Esophagus muscularis mucosa (tissue), 4 donors: ENCODE measurements at regions not wholly inside any gene's neighbourhood (a gene's known extent, or its start where the extent isn't known, plus 50 kb on each side); places are given as distances from the start of the nearest gene placed in this dataset.

Source experiments
- DNase-seq: peaks from one replicate; pipeline ENCODE4 v3.0.0-alpha.2; 2017; ENCODE audit errors: extremely low spot score
- H3K27ac ChIP-seq, 4 donors: fragments of 200-600 bp; sonication (generic); replicated peaks in 1 of 4; 1 replicate in 3 of 4; 2 replicates in 1 of 4; pipeline ENCODE4 v1.5.1; 2016 to 2019; ENCODE audit warnings: mild to moderate bottlenecking in 1 of 4
- H3K27me3 ChIP-seq, 4 donors: fragments of 200-600 bp; sonication (generic); one replicate each; pipeline versions ENCODE4 v1.5.1 to v1.6.0; 2016 to 2019
- H3K36me3 ChIP-seq, 4 donors: fragments of 200-600 bp; sonication (generic); one replicate each; pipeline ENCODE4 v1.5.1; 2016 to 2019
- H3K4me1 ChIP-seq, 4 donors: fragments of 200-600 bp; sonication (generic); one replicate each; pipeline ENCODE4 v1.5.1; 2016 to 2019
- H3K4me3 ChIP-seq, 4 donors: fragments of 200-600 bp; sonication (generic); 1 replicate in 2 of 4; 2 replicates in 2 of 4; pipeline ENCODE4 v1.5.1; 2016 to 2019; ENCODE audit warnings: mild to moderate bottlenecking in 4 of 4, moderate library complexity in 1 of 4
- H3K9me3 ChIP-seq, 4 donors: fragments of 200-600 bp; sonication (generic); 1 replicate in 3 of 4; 2 replicates in 1 of 4; pipeline ENCODE4 v1.5.1; 2016 to 2019
- EP300 ChIP-seq: sonication (generic); formaldehyde crosslinking; IDR thresholded peaks from one replicate; pipeline ENCODE4 v1.6.1; 2017; ENCODE audit warnings: antibody characterized with exemption
- POLR2A ChIP-seq: fragments of 450-650 bp; IDR thresholded peaks from one replicate; pipeline ENCODE4 v1.6.1; 2017; ENCODE audit warnings: antibody characterized with exemption, moderate library complexity, mild to moderate bottlenecking, low read depth
- POLR2AphosphoS5 ChIP-seq, 2 donors: sonication (generic); formaldehyde crosslinking; IDR thresholded peaks; one replicate each; pipeline ENCODE4 v1.6.1; 2017; ENCODE audit warnings: antibody characterized with exemption in 2 of 2
- WGBS: methylation state at CpG from one replicate; pipeline ENCODE4 v1.1.5; 2018; 5-methylcytosine and 5-hydroxymethylcytosine counted together
- intact Hi-C: fragments of 100-400 bp; cut with DNase I; formaldehyde crosslinking; loops from one replicate; pipeline ENCODE4 v1.15.1; 2023
- TF ChIP-seq, protein P1 (sequence below), 3 experiments: fragments of 200-600 bp in 2 of 3; fragments of 450-650 bp in 1 of 3; sonication (generic) in 2 of 3; IDR thresholded peaks; one replicate each; pipeline ENCODE4 v1.5.1; 2017 to 2019; ENCODE audit warnings: antibody characterized with exemption in 3 of 3, mild to moderate bottlenecking in 2 of 3, moderate library complexity in 1 of 3

DNA sequence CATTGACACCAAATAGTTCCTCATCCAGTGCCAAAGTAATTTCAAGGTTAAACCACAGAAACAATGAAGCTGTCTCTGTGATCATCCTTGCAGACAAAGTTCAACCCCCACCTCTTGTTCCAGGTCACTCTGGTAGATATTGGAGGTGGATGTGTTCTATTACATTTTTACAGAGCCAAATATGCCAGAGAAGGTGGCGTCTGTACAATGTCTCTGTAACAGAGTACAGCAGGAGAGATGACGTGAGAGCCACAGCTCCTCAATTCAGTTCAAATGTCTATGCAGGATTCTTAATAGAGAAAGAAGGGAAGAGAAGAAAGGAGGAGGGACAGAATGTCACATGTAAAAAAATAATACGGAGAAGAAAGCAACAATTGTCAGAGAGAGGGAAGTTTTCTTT is 268.3 kb upstream of the OR4E1 start:
- DNase-seq: no peak
- H3K27me3 ChIP-seq: no peaks in the 10 kb centered on the region
- TF ChIP-seq EP300: no peak
- TF ChIP-seq POLR2AphosphoS5 (IDR thresholded peaks at IDR 0.05): no peak
- TF ChIP-seq, protein P1, sequence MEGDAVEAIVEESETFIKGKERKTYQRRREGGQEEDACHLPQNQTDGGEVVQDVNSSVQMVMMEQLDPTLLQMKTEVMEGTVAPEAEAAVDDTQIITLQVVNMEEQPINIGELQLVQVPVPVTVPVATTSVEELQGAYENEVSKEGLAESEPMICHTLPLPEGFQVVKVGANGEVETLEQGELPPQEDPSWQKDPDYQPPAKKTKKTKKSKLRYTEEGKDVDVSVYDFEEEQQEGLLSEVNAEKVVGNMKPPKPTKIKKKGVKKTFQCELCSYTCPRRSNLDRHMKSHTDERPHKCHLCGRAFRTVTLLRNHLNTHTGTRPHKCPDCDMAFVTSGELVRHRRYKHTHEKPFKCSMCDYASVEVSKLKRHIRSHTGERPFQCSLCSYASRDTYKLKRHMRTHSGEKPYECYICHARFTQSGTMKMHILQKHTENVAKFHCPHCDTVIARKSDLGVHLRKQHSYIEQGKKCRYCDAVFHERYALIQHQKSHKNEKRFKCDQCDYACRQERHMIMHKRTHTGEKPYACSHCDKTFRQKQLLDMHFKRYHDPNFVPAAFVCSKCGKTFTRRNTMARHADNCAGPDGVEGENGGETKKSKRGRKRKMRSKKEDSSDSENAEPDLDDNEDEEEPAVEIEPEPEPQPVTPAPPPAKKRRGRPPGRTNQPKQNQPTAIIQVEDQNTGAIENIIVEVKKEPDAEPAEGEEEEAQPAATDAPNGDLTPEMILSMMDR (IDR thresholded peaks at IDR 0.05): no peak
- TF ChIP-seq POLR2A: no peak
- 64% methylated on average over 3 of the region's 3 CpGs for WGBS
- no peak overlapping the region for H3K27ac ChIP-seq
- no peaks in the 10 kb centered on the region for H3K36me3 ChIP-seq
- no peaks in the 10 kb centered on the region for H3K4me1 ChIP-seq
- intact Hi-C loops: no loop called here
- H3K9me3 ChIP-seq: no peaks in the 10 kb centered on the region
- H3K4me3 ChIP-seq: no peak overlapping the region

DNA sequence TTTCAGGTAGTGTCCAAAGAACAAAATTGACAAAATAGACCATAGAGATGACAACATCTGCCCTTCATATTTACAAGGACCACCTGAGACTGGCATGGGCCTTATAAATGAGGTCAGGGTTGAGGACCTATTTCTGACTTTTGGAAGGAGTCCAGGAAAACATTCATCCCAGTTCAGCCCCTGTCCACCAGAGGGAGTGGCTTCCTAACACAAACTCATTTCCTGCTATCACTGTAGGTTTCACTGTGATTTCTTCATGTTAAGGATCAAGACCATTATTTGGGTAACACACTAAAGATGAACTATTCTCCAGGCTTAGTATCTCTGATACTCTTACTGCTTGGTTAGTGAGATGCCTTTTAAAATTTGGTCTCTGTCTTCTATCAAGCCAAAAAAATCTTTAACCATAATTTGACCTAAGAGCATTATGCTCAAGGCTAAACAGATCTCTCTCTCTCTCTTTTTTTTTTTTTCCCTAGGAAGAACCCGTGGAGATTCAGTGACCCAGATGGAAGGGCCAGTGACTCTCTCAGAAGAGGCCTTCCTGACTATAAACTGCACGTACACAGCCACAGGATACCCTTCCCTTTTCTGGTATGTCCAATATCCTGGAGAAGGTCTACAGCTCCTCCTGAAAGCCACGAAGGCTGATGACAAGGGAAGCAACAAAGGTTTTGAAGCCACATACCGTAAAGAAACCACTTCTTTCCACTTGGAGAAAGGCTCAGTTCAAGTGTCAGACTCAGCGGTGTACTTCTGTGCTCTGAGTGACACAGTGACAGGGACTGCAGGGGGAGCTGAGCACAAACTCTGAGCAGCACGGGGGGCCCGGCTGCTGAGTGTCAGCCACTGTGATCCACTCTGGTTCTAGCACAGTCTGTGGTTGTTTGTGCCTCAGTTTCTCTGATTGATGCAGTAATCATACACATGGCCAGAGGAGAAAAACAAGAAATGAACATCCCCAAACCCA is 267.6 kb upstream of the OR4E1 start:
- Histone ChIP-seq H3K27ac (no peak overlapping the region), H3K9me3 (no peaks in the 10 kb centered on the region), H3K36me3 (no peaks in the 10 kb centered on the region), H3K27me3 (no peaks in the 10 kb centered on the region), H3K4me1 (no peaks in the 10 kb centered on the region), H3K4me3 (no peak overlapping the region)
- 67% methylated on average over 7 of the region's 7 CpGs for WGBS
- intact Hi-C loops: no loop called here
- DNase-seq: no peak
- TF ChIP-seq POLR2A: no peak
- TF ChIP-seq, protein P1 (IDR thresholded peaks at IDR 0.05): peak in 1 of 3 experiments; percentile 20

DNA sequence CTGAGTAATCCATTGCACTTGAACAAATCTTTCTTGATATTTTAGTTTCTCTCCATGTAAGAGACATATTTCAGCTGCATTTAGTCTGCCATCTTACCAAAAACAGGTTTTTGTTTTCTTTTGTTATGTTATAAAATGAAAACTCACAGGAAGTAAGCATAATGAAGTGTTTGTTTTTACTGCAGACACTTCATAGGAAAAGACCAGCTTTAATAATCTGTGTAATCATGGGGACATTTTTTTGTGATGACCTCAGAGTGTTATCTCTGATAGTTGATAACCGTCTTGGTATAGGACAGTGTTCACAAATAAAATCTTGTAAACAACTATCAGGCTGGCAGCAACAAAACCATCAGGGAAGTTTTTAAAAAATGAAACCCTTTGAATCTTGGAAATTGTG is 266.2 kb upstream of the OR4E1 start:
- H3K9me3 ChIP-seq: no peaks in the 10 kb centered on the region
- WGBS: 81% methylated on average over 1 of the region's 1 CpG
- no peak overlapping the region for H3K4me3 ChIP-seq
- no peak for TF ChIP-seq POLR2AphosphoS5 (IDR thresholded peaks at IDR 0.05)
- no peak for TF ChIP-seq EP300
- TF ChIP-seq, protein P1 (IDR thresholded peaks at IDR 0.05): no peak
- TF ChIP-seq POLR2A: no peak
- no peaks in the 10 kb centered on the region for H3K4me1 ChIP-seq
- H3K27me3 ChIP-seq: no peaks in the 10 kb centered on the region
- H3K27ac ChIP-seq: no peak overlapping the region
- intact Hi-C loops: no loop called here
- H3K36me3 ChIP-seq: no peaks in the 10 kb centered on the region
- DNase-seq: no peak

DNA sequence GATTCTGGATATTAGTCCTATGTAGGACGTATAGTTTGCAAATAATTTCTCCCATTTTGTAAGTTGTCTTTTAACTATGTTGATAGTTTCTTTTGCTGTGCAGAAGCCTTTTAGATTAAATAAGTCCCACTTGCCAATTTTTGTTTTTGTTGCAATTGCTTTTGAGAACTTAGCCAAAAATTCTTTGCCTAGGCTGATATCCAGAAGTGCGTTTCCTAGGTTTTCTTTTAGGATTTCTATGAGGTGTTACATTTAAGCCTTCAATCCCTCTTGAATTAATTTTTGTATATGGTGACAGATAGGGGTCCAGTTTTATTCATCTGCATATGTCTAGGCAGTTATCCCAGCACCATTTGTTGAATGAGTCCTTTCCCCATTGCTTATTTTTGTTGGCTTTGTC is 264.4 kb upstream of the OR4E1 start:
- Histone ChIP-seq H3K27ac (no peak overlapping the region), H3K4me3 (no peak overlapping the region), H3K4me1 (no peaks in the 10 kb centered on the region), H3K9me3 (no peaks in the 10 kb centered on the region), H3K27me3 (no peaks in the 10 kb centered on the region), H3K36me3 (no peaks in the 10 kb centered on the region)
- 71% methylated on average over 2 of the region's 2 CpGs for WGBS
- no peak for TF ChIP-seq EP300
- TF ChIP-seq, protein P1 (IDR thresholded peaks at IDR 0.05): no peak
- no peak for TF ChIP-seq POLR2AphosphoS5 (IDR thresholded peaks at IDR 0.05)
- TF ChIP-seq POLR2A: no peak
- DNase-seq: no peak
- intact Hi-C loops: no loop called here

DNA sequence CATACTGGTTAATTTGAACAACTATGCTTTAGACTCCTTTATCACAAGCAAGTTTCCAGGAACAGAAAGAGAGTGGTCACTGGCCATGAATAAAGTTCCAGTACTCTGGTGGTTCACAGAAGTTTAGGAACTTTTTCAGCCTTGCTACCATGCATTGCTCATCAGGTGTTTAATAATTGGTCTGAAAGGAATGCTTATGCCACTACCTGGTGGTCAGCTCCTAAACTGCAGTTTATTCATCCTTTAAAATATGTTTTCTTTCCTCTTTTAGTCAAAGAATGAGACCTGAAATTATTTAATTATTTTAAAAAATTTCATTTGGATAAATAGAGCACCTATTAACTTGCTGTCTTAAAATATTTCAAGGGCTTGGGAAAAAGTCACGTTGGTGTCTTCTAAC is 260.1 kb upstream of the OR4E1 start:
- TF ChIP-seq EP300 (no peak), POLR2A (no peak), POLR2AphosphoS5 (IDR thresholded peaks at IDR 0.05) (no peak)
- TF ChIP-seq, protein P1 (IDR thresholded peaks at IDR 0.05): peak in 1 of 3 experiments; percentile 17
- no peak for DNase-seq
- 40% methylated on average over 1 of the region's 1 CpG for WGBS
- H3K4me3 ChIP-seq: no peak overlapping the region
- no peaks in the 10 kb centered on the region for H3K4me1 ChIP-seq
- intact Hi-C loops: no loop called here
- no peak overlapping the region for H3K27ac ChIP-seq
- H3K27me3 ChIP-seq: no peaks in the 10 kb centered on the region
- no peaks in the 10 kb centered on the region for H3K36me3 ChIP-seq
- H3K9me3 ChIP-seq: no peaks in the 10 kb centered on the region
